Spleen (tissue), 11 donors: ENCODE measurements at regions not wholly inside any gene's neighbourhood (a gene's known extent, or its start where the extent isn't known, plus 50 kb on each side); places are given as distances from the start of the nearest gene placed in this dataset.

Source experiments
- DNase-seq: peaks from one replicate; pipeline ENCODE4 v3.0.0-alpha.2; 2020
- H3K27ac ChIP-seq, 8 donors: fragments of 200-600 bp; sonication (generic) in 7 of 8; 1 replicate in 4 of 8; 2 replicates in 4 of 8; pipeline versions ENCODE4 v1.5.0 to v1.8.0; 2016 to 2021; ENCODE audit warnings: inconsistent platforms in 4 of 8, mild to moderate bottlenecking in 4 of 8, moderate library complexity in 1 of 8
- H3K27me3 ChIP-seq, 7 donors: fragments of 200-600 bp; sonication (generic) in 6 of 7; replicated peaks in 1 of 7; 1 replicate in 4 of 7; 2 replicates in 3 of 7; pipeline versions ENCODE4 v1.5.0 to v1.8.0; 2016 to 2021; ENCODE audit warnings: inconsistent platforms in 3 of 7, mild to moderate bottlenecking in 1 of 7
- H3K36me3 ChIP-seq, 6 donors: fragments of 200-600 bp; sonication (generic) in 5 of 6; 1 replicate in 4 of 6; 2 replicates in 2 of 6; pipeline versions ENCODE4 v1.5.0 to v1.8.0; 2016 to 2021; ENCODE audit warnings: inconsistent platforms in 2 of 6
- H3K4me1 ChIP-seq, 6 donors: fragments of 200-600 bp; sonication (generic) in 5 of 6; 1 replicate in 3 of 6; 2 replicates in 3 of 6; pipeline versions ENCODE4 v1.5.0 to v1.8.0; 2016 to 2021; ENCODE audit warnings: inconsistent platforms in 3 of 6
- H3K4me3 ChIP-seq, 8 donors: fragments of 200-600 bp; sonication (generic) in 7 of 8; 1 replicate in 4 of 8; 2 replicates in 4 of 8; pipeline versions ENCODE4 v1.5.0 to v1.8.0; 2016 to 2021; ENCODE audit warnings: inconsistent platforms in 4 of 8, mild to moderate bottlenecking in 4 of 8, moderate library complexity in 2 of 8
- H3K9me3 ChIP-seq, 8 donors: fragments of 200-600 bp; sonication (generic) in 7 of 8; 1 replicate in 4 of 8; 2 replicates in 4 of 8; pipeline versions ENCODE4 v1.5.0 to v1.8.0; 2016 to 2021; ENCODE audit warnings: inconsistent platforms in 4 of 8
- POLR2A ChIP-seq, 3 donors: fragments of 450-650 bp; IDR thresholded peaks; one replicate each; pipeline ENCODE4 v1.5.1; 2017; ENCODE audit warnings: antibody characterized with exemption in 3 of 3, mild to moderate bottlenecking in 1 of 3
- POLR2AphosphoS5 ChIP-seq, 3 donors: sonication (generic); formaldehyde crosslinking; IDR thresholded peaks; one replicate each; pipeline ENCODE4 v1.5.1; 2017; ENCODE audit warnings: antibody characterized with exemption in 3 of 3
- WGBS, 5 donors: extraction: QIAGEN DNeasy Blood & Tissue Kit in 3 of 5; methylation state at CpG; one replicate each; pipeline versions ENCODE4 v1.1.5 to v1.1.7; 2013 to 2018; 5-methylcytosine and 5-hydroxymethylcytosine counted together
- intact Hi-C: fragments of 100-400 bp; cut with DNase I; formaldehyde crosslinking; loops from one replicate; pipeline ENCODE4 v1.15.0; 2023; ENCODE audit warnings: low total_unique reads
- TF ChIP-seq, protein P1 (sequence below), 11 experiments: fragments of 200-600 bp in 7 of 11; fragments of 450-650 bp in 4 of 11; sonication (generic) in 4 of 11; IDR thresholded peaks in 8 of 11; conservative IDR thresholded peaks in 3 of 11; 1 replicate in 7 of 11; 2 replicates in 4 of 11; pipeline versions ENCODE4 v1.4.0 to v1.8.0; 2016 to 2021; ENCODE audit warnings: antibody characterized with exemption in 11 of 11, inconsistent platforms in 4 of 11, mild to moderate bottlenecking in 1 of 11
- donor health status: healthy with polysubstance abuse.
- donor health status: DM: no; HTN: no; CAD: no; lungs with moderate emphysema.
- donor health status: DM: no; HTN: no; CAD: no.
- donor health status: Bipolar disorder and iron deficiency.
- donor health status: healthy.
- donor health status: DM: no; HTN: no; CAD: no.
- donor health status: DM: yes; HTN: yes; CAD: no.

DNA sequence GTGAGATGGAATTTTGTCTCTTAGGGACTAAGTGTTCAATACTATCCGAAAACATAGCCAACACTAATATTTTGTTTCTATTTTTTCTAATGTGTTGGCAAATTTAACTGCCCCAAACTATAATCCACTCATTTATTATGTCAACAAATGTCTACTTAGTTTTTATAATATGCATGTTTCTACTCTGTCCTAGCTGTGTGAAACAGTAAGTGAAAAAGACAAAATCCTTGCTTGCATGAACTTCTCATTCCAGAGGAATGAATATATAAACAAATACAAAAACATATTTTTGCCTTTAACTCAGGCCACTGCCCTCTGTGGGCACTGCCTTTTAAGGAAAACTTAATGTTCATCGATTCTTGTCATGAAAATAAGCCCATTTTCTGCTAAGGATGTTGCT is 1275.4 kb upstream of the CDH18 start:
- DNase-seq: no peak
- Histone ChIP-seq H3K4me1 (no peaks in the 10 kb centered on the region), H3K27me3 (no peaks in the 10 kb centered on the region), H3K9me3 (peaks cover 0 to 13% (median 0%) of the 10 kb centered on the region in 8 donors), H3K36me3 (no peaks in the 10 kb centered on the region), H3K27ac (no peak overlapping the region), H3K4me3 (no peak overlapping the region)
- 60 to 79% (median 68%) methylated on average over 2 of the region's 2 CpGs for WGBS, 5 donors
- intact Hi-C loops: no loop called here
- TF ChIP-seq POLR2A (IDR thresholded peaks at IDR 0.05): no peak
- TF ChIP-seq, protein P1, sequence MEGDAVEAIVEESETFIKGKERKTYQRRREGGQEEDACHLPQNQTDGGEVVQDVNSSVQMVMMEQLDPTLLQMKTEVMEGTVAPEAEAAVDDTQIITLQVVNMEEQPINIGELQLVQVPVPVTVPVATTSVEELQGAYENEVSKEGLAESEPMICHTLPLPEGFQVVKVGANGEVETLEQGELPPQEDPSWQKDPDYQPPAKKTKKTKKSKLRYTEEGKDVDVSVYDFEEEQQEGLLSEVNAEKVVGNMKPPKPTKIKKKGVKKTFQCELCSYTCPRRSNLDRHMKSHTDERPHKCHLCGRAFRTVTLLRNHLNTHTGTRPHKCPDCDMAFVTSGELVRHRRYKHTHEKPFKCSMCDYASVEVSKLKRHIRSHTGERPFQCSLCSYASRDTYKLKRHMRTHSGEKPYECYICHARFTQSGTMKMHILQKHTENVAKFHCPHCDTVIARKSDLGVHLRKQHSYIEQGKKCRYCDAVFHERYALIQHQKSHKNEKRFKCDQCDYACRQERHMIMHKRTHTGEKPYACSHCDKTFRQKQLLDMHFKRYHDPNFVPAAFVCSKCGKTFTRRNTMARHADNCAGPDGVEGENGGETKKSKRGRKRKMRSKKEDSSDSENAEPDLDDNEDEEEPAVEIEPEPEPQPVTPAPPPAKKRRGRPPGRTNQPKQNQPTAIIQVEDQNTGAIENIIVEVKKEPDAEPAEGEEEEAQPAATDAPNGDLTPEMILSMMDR (IDR thresholded peaks at IDR 0.05 in 8 of 11, conservative IDR thresholded peaks at IDR 0.05 in 3 of 11): no peak
- TF ChIP-seq POLR2AphosphoS5 (IDR thresholded peaks at IDR 0.05): no peak

DNA sequence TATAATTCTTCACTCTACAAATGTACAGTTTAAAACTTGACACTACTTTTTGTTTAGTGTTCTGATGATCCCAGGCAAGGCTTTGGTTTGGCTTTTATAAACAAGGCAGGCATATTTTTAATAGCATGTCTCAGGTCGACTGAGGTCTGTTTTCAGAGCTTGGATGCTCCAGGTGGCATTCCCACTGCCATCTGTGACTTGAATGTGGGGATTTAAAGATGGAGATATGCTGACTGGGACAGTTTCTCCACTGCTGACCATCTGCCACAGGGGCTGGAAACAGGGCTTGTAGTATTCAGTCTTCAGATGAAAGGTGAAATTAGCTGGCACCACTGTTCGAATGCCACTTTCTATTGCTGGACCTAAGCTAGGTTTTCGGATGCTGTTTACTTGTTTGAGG is 1266.2 kb upstream of the CDH18 start:
- TF ChIP-seq POLR2AphosphoS5 (IDR thresholded peaks at IDR 0.05): no peak
- TF ChIP-seq, protein P1 (IDR thresholded peaks at IDR 0.05 in 8 of 11, conservative IDR thresholded peaks at IDR 0.05 in 3 of 11): no peak
- no peak for TF ChIP-seq POLR2A (IDR thresholded peaks at IDR 0.05)
- H3K27me3 ChIP-seq: no peaks in the 10 kb centered on the region
- WGBS, 5 donors: 63 to 78% (median 72%) methylated on average over 3 of the region's 3 CpGs
- no peaks in the 10 kb centered on the region for H3K4me1 ChIP-seq
- no peaks in the 10 kb centered on the region for H3K36me3 ChIP-seq
- no peak for DNase-seq
- no peak overlapping the region for H3K4me3 ChIP-seq
- H3K27ac ChIP-seq: no peak overlapping the region
- peaks cover 0 to 41% (median 24%) of the 10 kb centered on the region in 8 donors for H3K9me3 ChIP-seq
- intact Hi-C loops: no loop called here

DNA sequence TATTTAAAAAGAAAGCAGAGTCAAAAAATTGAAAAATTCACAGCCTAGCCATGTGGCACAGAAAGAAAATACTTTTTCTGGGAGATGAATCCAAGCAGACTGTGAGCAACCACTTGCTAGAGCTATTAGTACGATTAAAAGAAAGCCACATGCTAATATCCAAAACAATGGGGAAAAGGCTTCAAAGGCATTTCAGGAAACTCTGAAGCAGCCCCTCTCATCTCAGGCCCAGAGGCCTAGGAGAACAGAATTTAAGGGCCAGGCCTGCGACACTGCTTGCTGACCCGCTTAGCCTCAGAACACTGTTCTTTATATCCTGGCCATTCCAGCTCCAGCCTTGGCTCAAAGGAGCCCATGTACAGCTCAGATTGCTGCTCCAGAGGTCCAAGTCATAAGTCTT is 1257.0 kb upstream of the CDH18 start:
- TF ChIP-seq, protein P1 (IDR thresholded peaks at IDR 0.05 in 8 of 11, conservative IDR thresholded peaks at IDR 0.05 in 3 of 11): no peak
- TF ChIP-seq POLR2AphosphoS5 (IDR thresholded peaks at IDR 0.05) (no peak), POLR2A (IDR thresholded peaks at IDR 0.05) (no peak)
- H3K27me3 ChIP-seq: no peaks in the 10 kb centered on the region

DNA sequence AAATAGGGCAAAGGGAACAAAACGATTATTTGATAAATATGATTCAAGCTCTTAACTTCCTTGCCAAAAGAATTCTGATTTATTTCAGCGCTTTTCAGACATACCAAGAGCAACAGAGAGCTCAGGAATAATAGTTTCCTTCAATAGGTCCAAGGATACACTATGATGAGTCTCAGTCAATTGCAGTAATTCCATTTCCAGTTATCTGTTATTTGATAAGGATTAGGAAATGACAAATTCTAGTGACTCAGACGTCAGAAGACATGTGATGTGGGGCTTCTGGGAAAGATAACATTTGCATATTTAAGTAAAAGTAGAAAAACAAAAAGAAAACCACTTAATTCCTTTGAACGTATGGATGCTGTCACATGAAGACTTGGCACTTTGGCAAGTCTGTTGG is 1250.8 kb upstream of the CDH18 start:
- Histone ChIP-seq H3K36me3 (no peaks in the 10 kb centered on the region), H3K27me3 (no peaks in the 10 kb centered on the region), H3K27ac (no peak overlapping the region), H3K4me3 (no peak overlapping the region), H3K4me1 (no peaks in the 10 kb centered on the region), H3K9me3 (peaks cover 0 to 4% (median 0%) of the 10 kb centered on the region in 8 donors)
- TF ChIP-seq, protein P1 (IDR thresholded peaks at IDR 0.05 in 8 of 11, conservative IDR thresholded peaks at IDR 0.05 in 3 of 11): no peak
- no peak for TF ChIP-seq POLR2AphosphoS5 (IDR thresholded peaks at IDR 0.05)
- no peak for TF ChIP-seq POLR2A (IDR thresholded peaks at IDR 0.05)
- intact Hi-C loops: no loop called here
- DNase-seq: no peak
- WGBS, 5 donors: 63 to 78% (median 73%) methylated on average over 4 of the region's 4 CpGs

More for the DNA sequence above, 1257.0 kb upstream of the CDH18 start:
- intact Hi-C loops: no loop called here
- Histone ChIP-seq H3K4me1 (no peaks in the 10 kb centered on the region), H3K9me3 (peaks cover 0 to 15% (median 1%) of the 10 kb centered on the region in 8 donors), H3K4me3 (no peak overlapping the region), H3K27ac (no peak overlapping the region), H3K36me3 (no peaks in the 10 kb centered on the region)
- no peak for DNase-seq
- WGBS, 5 donors: 42 to 69% (median 46%) methylated on average over 3 of the region's 3 CpGs
